Prostate gland (tissue), 2 donors: ENCODE measurements at regions not wholly inside any gene's neighbourhood (a gene's known extent, or its start where the extent isn't known, plus 50 kb on each side); places are given as distances from the start of the nearest gene placed in this dataset.

ENCODE experiments used
- DNase-seq: peaks from one replicate; pipeline ENCODE4 v3.0.0-alpha.2; 2019; ENCODE audit warnings: low spot score
- H3K27ac ChIP-seq, 2 donors: fragments of 200-600 bp; sonication (generic); 2 replicates each; pipeline ENCODE4 v1.5.1; 2017 to 2019
- H3K27me3 ChIP-seq: fragments of 200-600 bp; sonication (generic); replicated peaks from 2 replicates; pipeline ENCODE4 v1.5.1; 2019; ENCODE audit not compliant: insufficient read depth
- H3K36me3 ChIP-seq, 2 donors: fragments of 200-600 bp; sonication (generic); 1 replicate in 1 of 2; 2 replicates in 1 of 2; pipeline versions ENCODE4 v1.5.1 to v1.8.1; 2017 to 2019
- H3K4me1 ChIP-seq: fragments of 200-600 bp; sonication (generic); replicated peaks from 2 replicates; pipeline ENCODE4 v1.5.1; 2019
- H3K4me3 ChIP-seq, 2 donors: fragments of 200-600 bp; sonication (generic); 2 replicates each; pipeline ENCODE4 v1.5.1; 2017 to 2019
- H3K9me3 ChIP-seq: fragments of 200-600 bp; sonication (generic); 2 replicates; pipeline ENCODE4 v1.5.1; 2017
- POLR2A ChIP-seq: fragments of 450-650 bp; IDR thresholded peaks from one replicate; pipeline ENCODE4 v1.6.1; 2016; ENCODE audit warnings: antibody characterized with exemption, mild to moderate bottlenecking
- POLR2AphosphoS5 ChIP-seq: sonication (generic); formaldehyde crosslinking; IDR thresholded peaks from one replicate; pipeline ENCODE4 v1.6.1; 2017; ENCODE audit warnings: antibody characterized with exemption
- WGBS: methylation state at CpG from one replicate; pipeline ENCODE4 v1.1.5; 2018; 5-methylcytosine and 5-hydroxymethylcytosine counted together
- intact Hi-C: fragments of 100-400 bp; cut with DNase I; formaldehyde crosslinking; loops from one replicate; pipeline ENCODE4 v1.14.2; 2022
- TF ChIP-seq, protein P1 (sequence below), 4 experiments: fragments of 200-600 bp in 2 of 4; fragments of 450-650 bp in 2 of 4; sonication (generic) in 2 of 4; IDR thresholded peaks; 1 replicate in 3 of 4; 2 replicates in 1 of 4; pipeline ENCODE4 v1.5.1; 2016 to 2019; ENCODE audit warnings: antibody characterized with exemption in 4 of 4, mild to moderate bottlenecking in 2 of 4, moderate library complexity in 2 of 4

DNA sequence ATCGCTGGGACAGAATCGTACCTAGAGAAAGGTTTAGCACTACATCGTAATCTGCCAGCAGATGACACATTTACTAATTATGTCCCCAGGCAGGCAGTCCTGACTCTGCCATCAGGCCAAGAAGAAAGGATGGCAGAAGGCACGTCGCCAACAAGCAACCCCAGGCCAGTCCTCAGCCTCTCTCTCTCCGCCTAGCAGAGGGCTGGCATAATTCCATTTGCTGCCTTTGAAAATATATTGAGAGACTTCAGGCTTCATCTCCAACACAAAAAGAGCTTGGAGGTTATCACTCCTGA, 1517.0 kb downstream of the TBC1D22A start:
- intact Hi-C loops, result no loop called here
- H3K27me3 ChIP-seq, result no peaks in the 10 kb centered on the region

DNA sequence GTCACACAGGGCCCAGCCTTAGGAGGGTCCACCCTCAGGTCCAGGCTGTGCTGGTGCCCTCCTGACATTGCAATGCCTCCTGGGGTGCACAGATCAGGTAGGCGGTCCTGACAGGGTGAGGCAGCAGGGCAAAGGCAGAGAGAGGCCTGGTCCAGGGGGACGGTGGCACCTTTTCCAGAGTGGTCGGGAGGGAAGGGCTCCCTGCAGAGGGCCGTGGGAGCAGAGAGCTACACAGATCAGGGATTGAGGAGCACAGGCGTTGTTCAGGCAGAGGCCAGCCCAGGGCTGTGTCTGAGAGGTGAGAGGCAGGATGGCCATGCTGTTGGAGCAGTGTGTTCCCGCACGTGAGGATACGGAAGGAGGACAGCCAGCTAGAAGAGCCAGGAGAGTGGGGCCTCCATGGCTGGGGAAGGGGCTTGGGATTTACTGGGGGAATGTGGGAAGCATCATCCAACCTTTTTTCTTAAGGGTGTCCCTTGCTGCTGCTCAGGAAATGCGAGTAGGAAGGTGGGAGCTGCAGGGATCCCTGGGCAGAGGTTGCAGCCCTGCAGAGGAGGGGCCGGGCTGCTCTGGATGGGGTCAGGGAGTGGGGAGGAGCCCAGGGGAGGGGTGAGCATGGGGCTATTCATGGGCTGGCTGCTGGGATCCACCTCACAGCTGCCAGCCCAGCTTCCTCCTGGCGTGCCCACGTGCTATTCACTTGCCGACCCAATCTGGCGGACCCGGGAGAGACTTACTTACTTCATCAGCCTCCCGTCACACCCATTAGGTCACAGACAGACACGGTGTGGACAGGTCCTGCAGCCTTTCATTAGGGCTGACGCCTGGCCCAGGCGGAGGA, 1516.4 kb downstream of the TBC1D22A start:
- intact Hi-C loops, result no loop called here
- DNase-seq, result no peak
- TF ChIP-seq POLR2A (no peak), POLR2AphosphoS5 (no peak)
- TF ChIP-seq, protein P1, sequence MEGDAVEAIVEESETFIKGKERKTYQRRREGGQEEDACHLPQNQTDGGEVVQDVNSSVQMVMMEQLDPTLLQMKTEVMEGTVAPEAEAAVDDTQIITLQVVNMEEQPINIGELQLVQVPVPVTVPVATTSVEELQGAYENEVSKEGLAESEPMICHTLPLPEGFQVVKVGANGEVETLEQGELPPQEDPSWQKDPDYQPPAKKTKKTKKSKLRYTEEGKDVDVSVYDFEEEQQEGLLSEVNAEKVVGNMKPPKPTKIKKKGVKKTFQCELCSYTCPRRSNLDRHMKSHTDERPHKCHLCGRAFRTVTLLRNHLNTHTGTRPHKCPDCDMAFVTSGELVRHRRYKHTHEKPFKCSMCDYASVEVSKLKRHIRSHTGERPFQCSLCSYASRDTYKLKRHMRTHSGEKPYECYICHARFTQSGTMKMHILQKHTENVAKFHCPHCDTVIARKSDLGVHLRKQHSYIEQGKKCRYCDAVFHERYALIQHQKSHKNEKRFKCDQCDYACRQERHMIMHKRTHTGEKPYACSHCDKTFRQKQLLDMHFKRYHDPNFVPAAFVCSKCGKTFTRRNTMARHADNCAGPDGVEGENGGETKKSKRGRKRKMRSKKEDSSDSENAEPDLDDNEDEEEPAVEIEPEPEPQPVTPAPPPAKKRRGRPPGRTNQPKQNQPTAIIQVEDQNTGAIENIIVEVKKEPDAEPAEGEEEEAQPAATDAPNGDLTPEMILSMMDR (IDR thresholded peaks at IDR 0.05), result no peak
- peaks cover 5% of the 10 kb centered on the region for H3K4me1 ChIP-seq
- WGBS, result 55% methylated on average over 19 of the region's 19 CpGs
- H3K27me3 ChIP-seq, result no peaks in the 10 kb centered on the region
- no peak overlapping the region for H3K27ac ChIP-seq
- no peak overlapping the region for H3K4me3 ChIP-seq
- no peaks in the 10 kb centered on the region for H3K36me3 ChIP-seq
- no peaks in the 10 kb centered on the region for H3K9me3 ChIP-seq

More for the DNA sequence above, 1517.0 kb downstream of the TBC1D22A start:
- H3K9me3 ChIP-seq, result no peaks in the 10 kb centered on the region
- H3K36me3 ChIP-seq, result no peaks in the 10 kb centered on the region
- TF ChIP-seq POLR2AphosphoS5, result no peak
- TF ChIP-seq, protein P1 (IDR thresholded peaks at IDR 0.05), result no peak
- no peak for TF ChIP-seq POLR2A
- no peak overlapping the region for H3K27ac ChIP-seq
- WGBS, result 63% methylated on average over 6 of the region's 6 CpGs
- peaks cover 5% of the 10 kb centered on the region for H3K4me1 ChIP-seq
- peak; percentile 23 for DNase-seq
- H3K4me3 ChIP-seq, result no peak overlapping the region

DNA sequence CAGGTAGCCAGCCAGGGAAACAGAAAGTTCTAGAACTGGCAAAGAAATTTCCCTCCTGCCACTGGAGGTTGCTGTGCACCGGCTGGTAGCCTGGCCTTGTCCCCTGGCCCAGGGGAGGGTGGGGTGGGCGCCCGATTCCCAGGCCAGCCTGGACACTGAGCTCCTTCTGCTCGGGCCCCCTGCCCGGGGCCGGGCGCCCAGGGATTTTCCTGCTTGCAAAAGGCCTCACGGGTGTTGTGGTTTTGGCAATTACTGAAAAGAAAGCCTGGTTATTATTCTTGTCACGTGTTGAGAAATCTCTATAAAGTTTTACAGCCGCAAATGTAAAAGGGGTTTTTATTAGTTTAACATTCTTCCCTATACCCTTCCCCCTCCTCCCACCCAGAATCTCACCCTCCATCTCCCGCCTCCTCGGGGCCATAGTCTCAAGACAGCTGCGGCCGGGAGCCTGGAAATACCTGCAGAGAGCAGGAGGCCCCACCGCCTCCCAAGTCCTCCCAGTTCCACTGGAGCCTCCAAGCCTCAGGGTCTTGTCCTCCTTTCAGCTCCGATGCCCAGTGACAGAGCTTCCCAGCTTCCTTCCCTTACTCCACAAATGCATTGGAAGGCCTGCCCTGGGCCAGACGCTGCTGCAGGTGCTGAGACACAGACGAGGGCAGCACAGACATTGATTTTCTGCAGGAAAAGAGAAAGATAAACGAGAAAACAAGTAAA, 1515.6 kb downstream of the TBC1D22A start:
- no peaks in the 10 kb centered on the region for H3K27me3 ChIP-seq
- no peak overlapping the region for H3K4me3 ChIP-seq
- no peak overlapping the region for H3K27ac ChIP-seq
- no peaks in the 10 kb centered on the region for H3K9me3 ChIP-seq
- 12% methylated on average over 19 of the region's 19 CpGs for WGBS
- TF ChIP-seq POLR2A (no peak), POLR2AphosphoS5 (peak; percentile 72)
- DNase-seq, result peak; percentile 51
- intact Hi-C loops, result no loop called here
- peaks cover 5% of the 10 kb centered on the region for H3K4me1 ChIP-seq
- H3K36me3 ChIP-seq, result no peaks in the 10 kb centered on the region

DNA sequence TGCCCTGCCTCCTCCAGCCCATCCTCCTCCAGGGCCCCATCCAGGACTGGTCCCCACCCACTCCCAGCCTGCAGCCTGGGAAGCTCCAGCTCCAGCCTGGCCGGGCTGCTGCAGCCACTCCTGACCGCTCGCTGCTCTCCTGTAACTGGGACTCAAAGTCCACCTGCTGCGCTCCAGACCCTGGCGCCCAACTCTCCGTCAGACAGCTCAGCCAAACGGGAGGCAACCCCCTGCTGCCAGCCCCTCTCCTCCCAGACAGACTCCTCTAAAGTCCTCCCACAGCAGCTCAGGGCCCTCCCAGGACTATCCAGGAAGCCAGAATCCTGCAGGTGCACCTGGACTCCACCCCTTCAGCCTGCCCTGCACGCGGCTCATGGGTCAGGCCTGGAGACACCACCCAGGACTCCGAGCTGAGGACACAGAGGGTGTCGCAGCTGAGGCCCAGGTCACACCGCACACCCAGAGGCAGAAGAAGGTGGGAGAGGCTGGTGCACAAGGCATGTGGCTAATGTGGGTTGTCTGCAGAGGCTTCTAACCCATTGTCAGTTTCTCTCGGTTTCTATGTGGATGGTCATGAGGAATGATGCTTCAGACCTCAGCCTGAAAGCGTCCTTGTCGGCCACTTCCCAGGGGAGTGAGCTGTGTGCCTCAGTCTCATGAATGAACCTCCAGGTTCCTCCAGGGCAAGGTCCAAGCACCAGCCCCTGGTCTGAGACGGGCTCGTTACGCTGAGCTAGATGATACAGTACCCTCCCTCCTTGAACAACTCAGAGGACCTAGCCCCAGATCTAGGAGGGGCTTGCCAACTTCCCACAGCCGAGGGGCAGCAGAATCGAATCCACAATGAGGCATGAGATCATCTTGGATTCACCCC, 1514.8 kb downstream of the TBC1D22A start:
- WGBS, result 61% methylated on average over 20 of the region's 20 CpGs
- intact Hi-C loops, result no loop called here
- H3K27me3 ChIP-seq, result no peaks in the 10 kb centered on the region
- H3K4me3 ChIP-seq, result no peak overlapping the region
- H3K4me1 ChIP-seq, result peaks cover 5% of the 10 kb centered on the region
- no peaks in the 10 kb centered on the region for H3K36me3 ChIP-seq
- DNase-seq, result no peak
- no peak overlapping the region for H3K27ac ChIP-seq
- no peaks in the 10 kb centered on the region for H3K9me3 ChIP-seq
- no peak for TF ChIP-seq POLR2A
- TF ChIP-seq POLR2AphosphoS5, result no peak
- TF ChIP-seq, protein P1 (IDR thresholded peaks at IDR 0.05), result no peak

DNA sequence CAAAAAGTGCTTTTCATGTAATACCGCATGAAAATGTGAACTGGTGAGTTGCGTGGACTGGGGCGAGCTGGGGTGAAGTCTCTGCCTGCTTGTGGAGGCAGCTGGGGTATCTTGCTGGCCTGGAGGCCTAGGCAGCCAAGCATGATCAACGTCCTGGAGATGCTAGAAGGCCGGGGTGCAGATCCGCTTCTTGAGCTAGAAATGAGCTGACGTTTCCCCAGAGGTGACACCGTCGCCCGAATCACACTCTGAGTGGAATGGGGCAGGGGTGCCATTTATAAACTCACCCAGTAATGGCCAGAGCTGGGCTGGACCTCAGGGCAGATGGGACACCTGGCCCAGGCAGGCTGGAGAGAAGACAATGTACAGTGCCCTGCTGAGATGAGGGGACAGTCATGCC, 1513.0 kb downstream of the TBC1D22A start:
- intact Hi-C loops, result no loop called here
- H3K27ac ChIP-seq, result no peak overlapping the region
- peaks cover 5% of the 10 kb centered on the region for H3K4me1 ChIP-seq
- H3K36me3 ChIP-seq, result no peaks in the 10 kb centered on the region
- no peaks in the 10 kb centered on the region for H3K9me3 ChIP-seq
- WGBS, result 98% methylated on average over 10 of the region's 10 CpGs
- no peak overlapping the region for H3K4me3 ChIP-seq
- no peaks in the 10 kb centered on the region for H3K27me3 ChIP-seq
- TF ChIP-seq POLR2AphosphoS5, result no peak
- no peak for TF ChIP-seq POLR2A
- TF ChIP-seq, protein P1 (IDR thresholded peaks at IDR 0.05), result no peak
- no peak for DNase-seq
